Thymus (tissue), 11 donors: ENCODE measurements at regions not wholly inside any gene's neighbourhood (a gene's known extent, or its start where the extent isn't known, plus 50 kb on each side); places are given as distances from the start of the nearest gene placed in this dataset.

ENCODE experiments used
- DNase-seq, 9 donors: peaks; one replicate each; pipeline ENCODE4 v3.0.0-alpha.2; 2013; ENCODE audit warnings: low spot score in 9 of 9, low read depth in 6 of 9, missing footprints in 1 of 9
- H3K27ac ChIP-seq, 2 donors: one replicate each; pipeline ENCODE4 v1.5.1; 2013; ENCODE audit warnings: control low read depth in 1 of 2, low read depth in 1 of 2, low read length in 1 of 2, mild to moderate bottlenecking in 1 of 2, moderate library complexity in 1 of 2
- H3K27me3 ChIP-seq, 2 donors: one replicate each; pipeline ENCODE4 v1.5.1; 2013; ENCODE audit warnings: low read length in 1 of 2; ENCODE audit not compliant: control insufficient read depth in 2 of 2, insufficient read depth in 1 of 2
- H3K36me3 ChIP-seq, 2 donors: one replicate each; pipeline ENCODE4 v1.5.1; 2013; ENCODE audit warnings: low read length in 1 of 2, mild to moderate bottlenecking in 1 of 2, moderate library complexity in 1 of 2; ENCODE audit not compliant: control insufficient read depth in 2 of 2, insufficient read depth in 2 of 2
- H3K4me1 ChIP-seq, 2 donors: one replicate each; pipeline ENCODE4 v1.5.1; 2013; ENCODE audit warnings: low read length in 2 of 2; ENCODE audit not compliant: control insufficient read depth in 2 of 2, insufficient read depth in 2 of 2
- H3K4me3 ChIP-seq, 2 donors: one replicate each; pipeline ENCODE4 v1.5.1; 2013; ENCODE audit warnings: low read length in 2 of 2, control low read depth in 1 of 2, mild to moderate bottlenecking in 1 of 2
- H3K9me3 ChIP-seq, 2 donors: one replicate each; pipeline ENCODE4 v1.5.1; 2013; ENCODE audit warnings: low read length in 1 of 2, mild to moderate bottlenecking in 1 of 2; ENCODE audit not compliant: control insufficient read depth in 2 of 2, insufficient read depth in 1 of 2
- WGBS: extraction: QIAGEN DNeasy Blood & Tissue Kit; methylation state at CpG from one replicate; pipeline ENCODE4 v1.1.7; 2013; 5-methylcytosine and 5-hydroxymethylcytosine counted together
- donor health status: healthy.

GRCh38 chr5:31062902-31063580 is 130.4 kb upstream of the CDH6 start:
- H3K4me1 ChIP-seq = no peaks in the 10 kb centered on the region
- no peak overlapping the region for H3K27ac ChIP-seq
- no peaks in the 10 kb centered on the region for H3K36me3 ChIP-seq
- no peak overlapping the region for H3K4me3 ChIP-seq
- no peaks in the 10 kb centered on the region for H3K27me3 ChIP-seq
- WGBS = 92% methylated on average over 3 of the region's 3 CpGs
- no peaks in the 10 kb centered on the region for H3K9me3 ChIP-seq
- no peak for DNase-seq

- Histone ChIP-seq H3K9me3 (no peaks in the 10 kb centered on the region), H3K4me1 (no peaks in the 10 kb centered on the region), H3K4me3 (no peak overlapping the region), H3K36me3 (no peaks in the 10 kb centered on the region), H3K27me3 (no peaks in the 10 kb centered on the region), H3K27ac (no peak overlapping the region)
- 89% methylated on average over 2 of the region's 2 CpGs for whole genome bisulfite sequencing
- DNase-seq = no peak
Measured at GRCh38 chr5:31059889-31060288, 133.6 kb upstream of the CDH6 start.

GRCh38 chr5:31054453-31054852 is 139.0 kb upstream of the CDH6 start:
- Histone ChIP-seq H3K4me3 (no peak overlapping the region), H3K4me1 (no peaks in the 10 kb centered on the region), H3K27ac (no peak overlapping the region), H3K27me3 (no peaks in the 10 kb centered on the region), H3K36me3 (no peaks in the 10 kb centered on the region), H3K9me3 (no peaks in the 10 kb centered on the region)
- DNase-seq = no peak
- WGBS = 55% methylated on average over 4 of the region's 4 CpGs

- no peaks in the 10 kb centered on the region for H3K27me3 ChIP-seq
- no peak overlapping the region for H3K27ac ChIP-seq
- H3K4me1 ChIP-seq = no peaks in the 10 kb centered on the region
- H3K36me3 ChIP-seq = no peaks in the 10 kb centered on the region
- 94% methylated on average over 7 of the region's 7 CpGs for WGBS
- H3K4me3 ChIP-seq = no peak overlapping the region
- DNase-seq = no peak
- H3K9me3 ChIP-seq = no peaks in the 10 kb centered on the region
Measured at GRCh38 chr5:31052937-31053658, 140.4 kb upstream of the CDH6 start.

- H3K4me1 ChIP-seq = no peaks in the 10 kb centered on the region
Measured at GRCh38 chr5:31051316-31051715, 142.2 kb upstream of the CDH6 start.

GRCh38 chr5:31049936-31050704 is 143.4 kb upstream of the CDH6 start:
- no peaks in the 10 kb centered on the region for H3K4me1 ChIP-seq
- DNase-seq = no peak
- H3K27me3 ChIP-seq = no peaks in the 10 kb centered on the region
- H3K9me3 ChIP-seq = no peaks in the 10 kb centered on the region
- 77% methylated on average over 2 of the region's 2 CpGs for WGBS
- H3K36me3 ChIP-seq = no peaks in the 10 kb centered on the region
- H3K4me3 ChIP-seq = no peak overlapping the region
- no peak overlapping the region for H3K27ac ChIP-seq

More at GRCh38 chr5:31051316-31051715, 142.2 kb upstream of the CDH6 start:
- 89% methylated on average over 4 of the region's 4 CpGs for WGBS
- Histone ChIP-seq H3K4me3 (no peak overlapping the region), H3K27me3 (no peaks in the 10 kb centered on the region), H3K27ac (no peak overlapping the region), H3K36me3 (no peaks in the 10 kb centered on the region), H3K9me3 (no peaks in the 10 kb centered on the region)
- no peak for DNase-seq

GRCh38 chr5:31049461-31049860 is 144.0 kb upstream of the CDH6 start:
- 81% methylated on average over 3 of the region's 3 CpGs for WGBS
- Histone ChIP-seq H3K36me3 (no peaks in the 10 kb centered on the region), H3K4me3 (no peak overlapping the region), H3K4me1 (no peaks in the 10 kb centered on the region), H3K27ac (no peak overlapping the region), H3K9me3 (no peaks in the 10 kb centered on the region), H3K27me3 (no peaks in the 10 kb centered on the region)
- no peak for DNase-seq

GRCh38 chr5:31048282-31049270 is 144.9 kb upstream of the CDH6 start:
- Histone ChIP-seq H3K4me1 (no peaks in the 10 kb centered on the region), H3K27me3 (no peaks in the 10 kb centered on the region), H3K27ac (no peak overlapping the region), H3K36me3 (no peaks in the 10 kb centered on the region), H3K4me3 (no peak overlapping the region), H3K9me3 (no peaks in the 10 kb centered on the region)
- WGBS = 90% methylated on average over 8 of the region's 8 CpGs
- no peak for DNase-seq
